ENCODE measurements at regions not wholly inside any gene's neighbourhood (a gene's known extent, or its start where the extent isn't known, plus 50 kb on each side); places are given as distances from the start of the nearest gene placed in this dataset.
"Not testable (repeated sequence)": the region's sequence is repeated elsewhere in the genome, so short reads cannot be mapped to it uniquely, and the experiment has no call there.

DNA sequence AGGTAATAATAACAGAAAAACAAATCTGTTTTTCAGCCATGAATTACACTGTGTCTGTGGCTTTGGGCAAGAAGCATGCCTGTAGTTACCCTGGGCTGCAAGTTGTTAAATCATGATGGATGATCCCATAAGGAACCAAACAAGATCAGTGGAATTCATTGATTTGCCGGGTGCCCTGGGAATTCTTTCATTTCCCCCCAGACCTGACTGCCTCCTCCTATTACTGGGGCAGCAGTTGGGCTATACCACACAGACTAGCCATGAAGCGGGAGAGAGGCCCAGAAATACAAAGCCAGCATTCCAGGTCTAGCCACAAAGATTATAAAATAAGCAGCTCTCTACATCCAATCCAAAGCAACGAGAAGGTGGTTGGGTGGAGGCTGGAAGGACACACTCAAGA lies 174.2 kb downstream of the NPIPA8 start:
- TF ChIP-seq POLR2AphosphoS5 (IDR thresholded peaks at IDR 0.05; ENCODE audit: borderline replicate concordance, low read depth, low read length); EZH2 (IDR thresholded peaks at IDR 0.05): not testable (repeated sequence)

Data from SK-N-MC (cell line).